IPS-18a (cell line): ENCODE measurements at regions not wholly inside any gene's neighbourhood (a gene's known extent, or its start where the extent isn't known, plus 50 kb on each side); places are given as distances from the start of the nearest gene placed in this dataset.

ENCODE experiments used
- H3K27ac ChIP-seq: one replicate; pipeline ENCODE4 v1.5.1; 2013; ENCODE audit warnings: low read length
- H3K27me3 ChIP-seq: one replicate; pipeline ENCODE4 v1.6.1; 2013; ENCODE audit warnings: mild to moderate bottlenecking, low read length; ENCODE audit not compliant: control insufficient read depth, insufficient read depth
- H3K36me3 ChIP-seq: one replicate; pipeline ENCODE4 v1.6.1; 2013; ENCODE audit warnings: low read depth, low read length; ENCODE audit not compliant: control insufficient read depth
- H3K4me1 ChIP-seq: one replicate; pipeline ENCODE4 v1.6.1; 2013; ENCODE audit warnings: low read depth, low read length; ENCODE audit not compliant: control insufficient read depth
- H3K4me3 ChIP-seq: one replicate; pipeline ENCODE4 v1.5.1; 2013; ENCODE audit warnings: low read length
- H3K9ac ChIP-seq: one replicate; pipeline ENCODE4 v1.6.1; 2013; ENCODE audit warnings: mild to moderate bottlenecking, low read length, moderate library complexity
- H3K9me3 ChIP-seq: one replicate; pipeline ENCODE4 v1.6.1; 2013; ENCODE audit warnings: low read depth, low read length; ENCODE audit not compliant: control insufficient read depth

GRCh38 chr5:176735383-176736265, 74.7 kb upstream of the UNC5A start:
- no peak overlapping the region for H3K9ac ChIP-seq
- no peaks in the 10 kb centered on the region for H3K9me3 ChIP-seq
- no peak overlapping the region for H3K27ac ChIP-seq
- H3K36me3 ChIP-seq, result no peaks in the 10 kb centered on the region
- H3K4me3 ChIP-seq, result no peak overlapping the region
- peaks cover 17% of the 10 kb centered on the region for H3K4me1 ChIP-seq
- peaks cover 21% of the 10 kb centered on the region for H3K27me3 ChIP-seq

GRCh38 chr5:176736301-176736930, 73.9 kb upstream of the UNC5A start:
- Histone ChIP-seq H3K4me1 (peaks cover 20% of the 10 kb centered on the region), H3K9me3 (no peaks in the 10 kb centered on the region), H3K9ac (no peak overlapping the region), H3K27me3 (peaks cover 29% of the 10 kb centered on the region), H3K36me3 (no peaks in the 10 kb centered on the region), H3K27ac (no peak overlapping the region), H3K4me3 (no peak overlapping the region)

GRCh38 chr5:176736931-176737745, 73.2 kb upstream of the UNC5A start:
- Histone ChIP-seq H3K4me3 (no peak overlapping the region), H3K9ac (no peak overlapping the region), H3K9me3 (no peaks in the 10 kb centered on the region), H3K27me3 (peaks cover 36% of the 10 kb centered on the region), H3K36me3 (no peaks in the 10 kb centered on the region), H3K4me1 (peaks cover 24% of the 10 kb centered on the region), H3K27ac (no peak overlapping the region)

- Histone ChIP-seq H3K36me3 (no peaks in the 10 kb centered on the region), H3K27me3 (peaks cover 42% of the 10 kb centered on the region), H3K4me1 (peaks cover 24% of the 10 kb centered on the region)
Measured at GRCh38 chr5:176737746-176738636, 72.4 kb upstream of the UNC5A start.

GRCh38 chr5:176738637-176739250, 71.6 kb upstream of the UNC5A start:
- Histone ChIP-seq H3K9me3 (no peaks in the 10 kb centered on the region), H3K27me3 (peaks cover 46% of the 10 kb centered on the region), H3K36me3 (no peaks in the 10 kb centered on the region), H3K4me3 (no peak overlapping the region), H3K27ac (no peak overlapping the region), H3K4me1 (peaks cover 27% of the 10 kb centered on the region), H3K9ac (peak overlapping the region; percentile 8)

More at GRCh38 chr5:176737746-176738636, 72.4 kb upstream of the UNC5A start:
- H3K27ac ChIP-seq, result no peak overlapping the region
- H3K4me3 ChIP-seq, result no peak overlapping the region
- no peak overlapping the region for H3K9ac ChIP-seq
- H3K9me3 ChIP-seq, result no peaks in the 10 kb centered on the region

- Histone ChIP-seq H3K4me3 (no peak overlapping the region), H3K4me1 (peaks cover 35% of the 10 kb centered on the region), H3K27me3 (peaks cover 54% of the 10 kb centered on the region), H3K27ac (no peak overlapping the region), H3K9me3 (no peaks in the 10 kb centered on the region), H3K9ac (peak overlapping the region; percentile 8), H3K36me3 (no peaks in the 10 kb centered on the region)
Measured at GRCh38 chr5:176739461-176740051, 70.8 kb upstream of the UNC5A start.

- H3K27me3 ChIP-seq, result peaks cover 60% of the 10 kb centered on the region
- no peaks in the 10 kb centered on the region for H3K9me3 ChIP-seq
- no peak overlapping the region for H3K9ac ChIP-seq
- no peaks in the 10 kb centered on the region for H3K36me3 ChIP-seq
- H3K27ac ChIP-seq, result no peak overlapping the region
- no peak overlapping the region for H3K4me3 ChIP-seq
- peaks cover 40% of the 10 kb centered on the region for H3K4me1 ChIP-seq
Measured at GRCh38 chr5:176740131-176740701, 70.1 kb upstream of the UNC5A start.

- no peaks in the 10 kb centered on the region for H3K36me3 ChIP-seq
- peaks cover 42% of the 10 kb centered on the region for H3K4me1 ChIP-seq
- no peak overlapping the region for H3K4me3 ChIP-seq
- H3K27ac ChIP-seq, result no peak overlapping the region
- H3K27me3 ChIP-seq, result peaks cover 60% of the 10 kb centered on the region
- H3K9ac ChIP-seq, result no peak overlapping the region
- no peaks in the 10 kb centered on the region for H3K9me3 ChIP-seq
Measured at GRCh38 chr5:176740702-176741496, 69.5 kb upstream of the UNC5A start.

- no peaks in the 10 kb centered on the region for H3K36me3 ChIP-seq
- H3K27ac ChIP-seq, result no peak overlapping the region
- H3K4me1 ChIP-seq, result peaks cover 45% of the 10 kb centered on the region
- peaks cover 60% of the 10 kb centered on the region for H3K27me3 ChIP-seq
- no peaks in the 10 kb centered on the region for H3K9me3 ChIP-seq
- no peak overlapping the region for H3K4me3 ChIP-seq
- no peak overlapping the region for H3K9ac ChIP-seq
Measured at GRCh38 chr5:176741561-176742211, 68.7 kb upstream of the UNC5A start.
